SK-N-SH treated with all-trans-retinoic acid at 6 μM for 48 hours (cell line): ENCODE measurements at regions not wholly inside any gene's neighbourhood (a gene's known extent, or its start where the extent isn't known, plus 50 kb on each side); places are given as distances from the start of the nearest gene placed in this dataset.

ENCODE experiments used
- BACH2 ChIP-seq: fragments of 250-450 bp; sonication (Bioruptor Pico); IDR thresholded peaks from 2 replicates; pipeline ENCODE4 v1.9.0; 2021; ENCODE audit warnings: mild to moderate bottlenecking, borderline replicate concordance
- ESRRG ChIP-seq: fragments of 250-450 bp; sonication (Bioruptor Pico); IDR thresholded peaks from 2 replicates; pipeline ENCODE4 v1.6.1; 2021; ENCODE audit warnings: mild to moderate bottlenecking
- OSR1 ChIP-seq: fragments of 250-450 bp; sonication (Bioruptor Pico); IDR thresholded peaks from 2 replicates; pipeline ENCODE4 v1.8.0; 2022; ENCODE audit warnings: moderate library complexity, mild to moderate bottlenecking, inconsistent platforms
- PPARA ChIP-seq: fragments of 250-450 bp; sonication (Bioruptor Pico); IDR thresholded peaks from 2 replicates; pipeline ENCODE4 v1.5.0; 2020; ENCODE audit warnings: mild to moderate bottlenecking, borderline replicate concordance
- TOX ChIP-seq: fragments of 250-450 bp; sonication (Bioruptor Pico); IDR thresholded peaks from 2 replicates; pipeline ENCODE4 v1.8.0; 2021; ENCODE audit warnings: mild to moderate bottlenecking, moderate library complexity, borderline replicate concordance
- ZFP3 ChIP-seq: fragments of 250-450 bp; sonication (Bioruptor Pico); IDR thresholded peaks from 2 replicates; pipeline ENCODE4 v1.5.0; 2020; ENCODE audit warnings: mild to moderate bottlenecking, moderate library complexity
- ZFP30 ChIP-seq: fragments of 450-650 bp; formaldehyde crosslinking; IDR thresholded peaks from 2 replicates; pipeline ENCODE4 v1.5.0; 2022; ENCODE audit warnings: mild to moderate bottlenecking, moderate library complexity
- ZNF70 ChIP-seq: fragments of 450-650 bp; formaldehyde crosslinking; IDR thresholded peaks from 2 replicates; pipeline ENCODE4 v1.5.0; 2020; ENCODE audit warnings: mild to moderate bottlenecking, moderate library complexity
- ZNF8 ChIP-seq: fragments of 450-650 bp; formaldehyde crosslinking; IDR thresholded peaks from 2 replicates; pipeline ENCODE4 v1.5.0; 2020; ENCODE audit warnings: mild to moderate bottlenecking, moderate library complexity
- TF ChIP-seq, protein P1 (sequence below): fragments of 250-450 bp; sonication (Bioruptor Pico); IDR thresholded peaks from 2 replicates; pipeline ENCODE4 v1.8.0; 2020; ENCODE audit warnings: mild to moderate bottlenecking, moderate library complexity, borderline replicate concordance
- TF ChIP-seq, protein P2 (sequence below): fragments of 250-450 bp; sonication (Bioruptor Pico); IDR thresholded peaks from 2 replicates; pipeline ENCODE4 v1.5.1; 2020; ENCODE audit warnings: low read depth, mild to moderate bottlenecking, moderate library complexity

DNA sequence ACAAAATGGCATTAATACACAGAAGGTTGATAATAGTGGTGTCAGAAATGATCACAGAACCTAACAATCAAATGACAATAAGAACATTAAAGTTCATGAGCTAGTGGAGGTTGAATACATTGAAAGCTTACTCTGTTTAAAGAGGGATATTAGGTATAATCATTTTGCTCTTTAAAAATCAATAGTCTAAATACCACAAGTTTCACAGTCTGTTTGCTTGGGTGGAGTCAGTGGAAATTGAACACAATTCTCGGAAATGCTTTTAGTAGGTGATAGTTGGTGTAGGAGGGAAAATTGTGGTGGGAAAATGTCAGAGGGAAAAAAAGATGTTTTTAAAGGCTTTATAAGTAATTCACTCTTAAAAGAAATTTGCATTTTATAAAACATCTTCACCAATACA lies 197.1 kb downstream of the GLUD2 start:
- TF ChIP-seq ZNF8 (no peak), TOX (CRISPR knock-in tag) (no peak), ZFP3 (no peak), ZNF70 (no peak), ESRRG (CRISPR knock-in tag) (no peak), OSR1 (no peak), PPARA (CRISPR knock-in tag) (no peak), ZFP30 (CRISPR knock-in tag) (no peak), BACH2 (CRISPR knock-in tag) (no peak)
- TF ChIP-seq, protein P1, sequence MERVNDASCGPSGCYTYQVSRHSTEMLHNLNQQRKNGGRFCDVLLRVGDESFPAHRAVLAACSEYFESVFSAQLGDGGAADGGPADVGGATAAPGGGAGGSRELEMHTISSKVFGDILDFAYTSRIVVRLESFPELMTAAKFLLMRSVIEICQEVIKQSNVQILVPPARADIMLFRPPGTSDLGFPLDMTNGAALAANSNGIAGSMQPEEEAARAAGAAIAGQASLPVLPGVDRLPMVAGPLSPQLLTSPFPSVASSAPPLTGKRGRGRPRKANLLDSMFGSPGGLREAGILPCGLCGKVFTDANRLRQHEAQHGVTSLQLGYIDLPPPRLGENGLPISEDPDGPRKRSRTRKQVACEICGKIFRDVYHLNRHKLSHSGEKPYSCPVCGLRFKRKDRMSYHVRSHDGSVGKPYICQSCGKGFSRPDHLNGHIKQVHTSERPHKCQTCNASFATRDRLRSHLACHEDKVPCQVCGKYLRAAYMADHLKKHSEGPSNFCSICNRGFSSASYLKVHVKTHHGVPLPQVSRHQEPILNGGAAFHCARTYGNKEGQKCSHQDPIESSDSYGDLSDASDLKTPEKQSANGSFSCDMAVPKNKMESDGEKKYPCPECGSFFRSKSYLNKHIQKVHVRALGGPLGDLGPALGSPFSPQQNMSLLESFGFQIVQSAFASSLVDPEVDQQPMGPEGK (CRISPR knock-in tag) = no peak
- TF ChIP-seq, protein P2, sequence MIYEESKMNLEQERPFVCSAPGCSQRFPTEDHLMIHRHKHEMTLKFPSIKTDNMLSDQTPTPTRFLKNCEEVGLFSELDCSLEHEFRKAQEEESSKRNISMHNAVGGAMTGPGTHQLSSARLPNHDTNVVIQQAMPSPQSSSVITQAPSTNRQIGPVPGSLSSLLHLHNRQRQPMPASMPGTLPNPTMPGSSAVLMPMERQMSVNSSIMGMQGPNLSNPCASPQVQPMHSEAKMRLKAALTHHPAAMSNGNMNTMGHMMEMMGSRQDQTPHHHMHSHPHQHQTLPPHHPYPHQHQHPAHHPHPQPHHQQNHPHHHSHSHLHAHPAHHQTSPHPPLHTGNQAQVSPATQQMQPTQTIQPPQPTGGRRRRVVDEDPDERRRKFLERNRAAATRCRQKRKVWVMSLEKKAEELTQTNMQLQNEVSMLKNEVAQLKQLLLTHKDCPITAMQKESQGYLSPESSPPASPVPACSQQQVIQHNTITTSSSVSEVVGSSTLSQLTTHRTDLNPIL (CRISPR knock-in tag) = no peak
